ENCODE measurements at regions not wholly inside any gene's neighbourhood (a gene's known extent, or its start where the extent isn't known, plus 50 kb on each side); places are given as distances from the start of the nearest gene placed in this dataset.

GRCh38 chr7:94179466-94179865 lies 175.3 kb upstream of the BET1 start:
- Mint-ChIP-seq H3K27me3 (no peaks in the 10 kb centered on the region), H3K27ac (no peak overlapping the region), H3K4me1 (peaks cover 22% of the 10 kb centered on the region), H3K36me3 (ENCODE audit: low read depth) (no peaks in the 10 kb centered on the region), H3K9me3 (no peaks in the 10 kb centered on the region), H3K4me3 (no peak overlapping the region)
- ATAC-seq (ENCODE audit: low read depth) (no peak), DNase-seq (no peak)
- ChIA-PET POLR2A (interaction anchor here (0.5 kb wide), 1 partner anchor 1092 kb away, joined by 8 read pairs; no protein-coding TSS in a partner anchor), CTCF (no interaction called here)
- no peak for TF ChIP-seq CTCF (IDR thresholded peaks at IDR 0.05)
- intact Hi-C loops (cut with micrococcal nuclease), result no loop called here

- H3K9me3 Mint-ChIP-seq, result no peaks in the 10 kb centered on the region
- CTCF ChIA-PET, result no interaction called here
- DNase-seq, result no peak
- H3K4me3 Mint-ChIP-seq, result no peak overlapping the region
- no peaks in the 10 kb centered on the region for H3K36me3 Mint-ChIP-seq (ENCODE audit: low read depth)
- ATAC-seq (ENCODE audit: low read depth), result no peak
- peaks cover 20% of the 10 kb centered on the region for H3K4me1 Mint-ChIP-seq
- POLR2A ChIA-PET, result interaction anchor here (1.2 kb wide), 1 partner anchor 10 kb away, joined by 3 read pairs; no protein-coding TSS in a partner anchor
- intact Hi-C loops (cut with micrococcal nuclease), result no loop called here
- H3K27me3 Mint-ChIP-seq, result no peaks in the 10 kb centered on the region
- no peak for TF ChIP-seq CTCF (IDR thresholded peaks at IDR 0.05)
- H3K27ac Mint-ChIP-seq, result no peak overlapping the region
These were observed 177.9 kb upstream of the BET1 start for GRCh38 chr7:94182066-94182465.

GRCh38 chr7:94182721-94183120 lies 178.6 kb upstream of the BET1 start:
- CTCF ChIA-PET, result no interaction called here
- no peak for ATAC-seq (ENCODE audit: low read depth)

GRCh38 chr7:94183289-94183749 lies 179.2 kb upstream of the BET1 start:
- TF ChIP-seq CTCF (IDR thresholded peaks at IDR 0.05), result no peak
- POLR2A ChIA-PET, result no interaction called here
- no peaks in the 10 kb centered on the region for H3K36me3 Mint-ChIP-seq (ENCODE audit: low read depth)
- intact Hi-C loops (cut with micrococcal nuclease), result no loop called here
- H3K9me3 Mint-ChIP-seq, result no peaks in the 10 kb centered on the region
- H3K27me3 Mint-ChIP-seq, result no peaks in the 10 kb centered on the region
- H3K4me3 Mint-ChIP-seq, result no peak overlapping the region
- H3K27ac Mint-ChIP-seq, result no peak overlapping the region
- H3K4me1 Mint-ChIP-seq, result peaks cover 8% of the 10 kb centered on the region
- DNase-seq (no peak), ATAC-seq (ENCODE audit: low read depth) (no peak)
- CTCF ChIA-PET, result no interaction called here

More at GRCh38 chr7:94182721-94183120, 178.6 kb upstream of the BET1 start:
- Mint-ChIP-seq H3K27me3 (no peaks in the 10 kb centered on the region), H3K36me3 (ENCODE audit: low read depth) (no peaks in the 10 kb centered on the region), H3K9me3 (no peaks in the 10 kb centered on the region), H3K4me1 (peaks cover 14% of the 10 kb centered on the region), H3K27ac (no peak overlapping the region), H3K4me3 (no peak overlapping the region)
- POLR2A ChIA-PET, result no interaction called here
- DNase-seq, result no peak
- no peak for TF ChIP-seq CTCF (IDR thresholded peaks at IDR 0.05)
- intact Hi-C loops (cut with micrococcal nuclease), result no loop called here

GRCh38 chr7:94183891-94184290 lies 179.7 kb upstream of the BET1 start:
- no peak for DNase-seq
- Mint-ChIP-seq H3K27ac (no peak overlapping the region), H3K4me3 (no peak overlapping the region), H3K9me3 (no peaks in the 10 kb centered on the region), H3K27me3 (no peaks in the 10 kb centered on the region), H3K36me3 (ENCODE audit: low read depth) (no peaks in the 10 kb centered on the region), H3K4me1 (peaks cover 4% of the 10 kb centered on the region)
- no peak for ATAC-seq (ENCODE audit: low read depth)
- ChIA-PET CTCF (no interaction called here), POLR2A (no interaction called here)
- no peak for TF ChIP-seq CTCF (IDR thresholded peaks at IDR 0.05)
- intact Hi-C loops (cut with micrococcal nuclease), result no loop called here
